ENCODE measurements at regions not wholly inside any gene's neighbourhood (a gene's known extent, or its start where the extent isn't known, plus 50 kb on each side); places are given as distances from the start of the nearest gene placed in this dataset.

GRCh38 chr4:135741583-135741982 is 1540.0 kb upstream of the PABPC4L start:
- no peak for DNase-seq (ENCODE audit: low spot score)

- DNase-seq (ENCODE audit: low spot score) = no peak
These were observed 1537.8 kb upstream of the PABPC4L start for GRCh38 chr4:135739354-135739753.

- DNase-seq (ENCODE audit: low spot score) = no peak
These were observed 1533.9 kb upstream of the PABPC4L start for GRCh38 chr4:135735512-135735911.

GRCh38 chr4:135732448-135732847 is 1530.9 kb upstream of the PABPC4L start:
- DNase-seq (ENCODE audit: low spot score) = no peak

- no peak for DNase-seq (ENCODE audit: low spot score)
These were observed 1530.1 kb upstream of the PABPC4L start for GRCh38 chr4:135731682-135732081.

- no peak for DNase-seq (ENCODE audit: low spot score)
These were observed 1522.8 kb upstream of the PABPC4L start for GRCh38 chr4:135724421-135724820.

GRCh38 chr4:135718019-135718418 is 1516.4 kb upstream of the PABPC4L start:
- no peak for DNase-seq (ENCODE audit: low spot score)

GRCh38 chr4:135705343-135705742 is 1503.8 kb upstream of the PABPC4L start:
- no peak for DNase-seq (ENCODE audit: low spot score)

- no peak for DNase-seq (ENCODE audit: low spot score)
These were observed 1492.5 kb upstream of the PABPC4L start for GRCh38 chr4:135694066-135694465.

GRCh38 chr4:135684001-135684400 is 1482.4 kb upstream of the PABPC4L start:
- DNase-seq (ENCODE audit: low spot score) = no peak

- DNase-seq (ENCODE audit: low spot score) = no peak
These were observed 1470.6 kb upstream of the PABPC4L start for GRCh38 chr4:135672202-135672601.

- no peak for DNase-seq (ENCODE audit: low spot score)
These were observed 1469.0 kb upstream of the PABPC4L start for GRCh38 chr4:135670548-135670947.
